K562 (cell line): ENCODE measurements at regions not wholly inside any gene's neighbourhood (a gene's known extent, or its start where the extent isn't known, plus 50 kb on each side); places are given as distances from the start of the nearest gene placed in this dataset.

ENCODE experiments used
- ATAC-seq: fragments of 200-7000 bp; cut with Tn5 transposase; 3 replicates; pipeline ENCODE4 v1.9.1; 2020; ENCODE audit warnings: moderate library complexity
- BruUV-seq: library from RNA; stranded (reverse); fragments of 400-500 nt; replicated peaks from 2 replicates; lab custom pipeline; 2021; lab: Mats Ljungman, UMichigan
- CTCF ChIA-PET: fragments of 300-600 bp; formaldehyde crosslinking; extraction: SDS; loops from one replicate; lab custom pipeline; 2021; ENCODE audit warnings: low intra/inter-chr PET ratio; lab: Yijun Ruan, JAX
- POLR2A ChIA-PET: fragments of 300-600, 350-650 bp; sonication (Branson Sonifier 250); formaldehyde crosslinking; extraction: SDS; loops from one replicate; lab custom pipeline; 2021; ENCODE audit warnings: antibody characterized with exemption, inconsistent platforms; lab: Yijun Ruan, JAX
- DNase-seq, 4 experiments: peaks; one replicate each; pipeline versions ENCODE4 v3.0.0 to v3.0.0-alpha.2; 2011 to 2018; ENCODE audit warnings: low spot score in 3 of 4, mixed read lengths in 3 of 4; ENCODE audit errors: extremely low read depth in 1 of 4
- FAIRE-seq: peaks from 2 replicates; lab custom pipeline; 2011; peaks lifted over from hg19 to GRCh38; lab: Jason Lieb, UNC
- H2AFZ ChIP-seq: 2 replicates; pipeline ENCODE4 v1.6.0; 2011; ENCODE audit warnings: low read depth, low read length, control low read depth, inconsistent platforms
- H3K27ac ChIP-seq: fragments of 200-600 bp; 3 replicates; pipeline ENCODE4 v1.8.0; 2011; ENCODE audit warnings: low read depth, mild to moderate bottlenecking, control low read depth, inconsistent platforms, low read length, moderate library complexity, mixed read lengths; ENCODE audit errors: extremely low read depth
- H3K27me3 ChIP-seq, 2 experiments: fragments of 300-600 bp in 1 of 2; 2 replicates in 1 of 2; 3 replicates in 1 of 2; pipeline versions ENCODE4 v1.6.0 to v1.8.0; 2011; ENCODE audit warnings: inconsistent platforms in 2 of 2, low read length in 2 of 2, mild to moderate bottlenecking in 1 of 2, mixed read lengths in 1 of 2, moderate library complexity in 1 of 2; ENCODE audit not compliant: control insufficient read depth in 2 of 2, insufficient read depth in 2 of 2
- H3K36me3 ChIP-seq: fragments of 300-600 bp; 3 replicates; pipeline ENCODE4 v1.8.0; 2011; ENCODE audit warnings: mild to moderate bottlenecking, low read length, inconsistent platforms; ENCODE audit not compliant: control insufficient read depth, insufficient read depth
- H3K4me1 ChIP-seq, 2 experiments: fragments of 200-600 bp in 1 of 2; replicated peaks in 1 of 2; 2 replicates in 1 of 2; 3 replicates in 1 of 2; pipeline versions ENCODE4 v1.5.1 to v1.8.0; 2011; ENCODE audit warnings: inconsistent platforms in 2 of 2, low read length in 2 of 2, mild to moderate bottlenecking in 1 of 2, mixed read lengths in 1 of 2, moderate library complexity in 1 of 2; ENCODE audit not compliant: control insufficient read depth in 2 of 2, insufficient read depth in 2 of 2
- H3K4me2 ChIP-seq: 2 replicates; pipeline ENCODE4 v1.6.1; 2011; ENCODE audit warnings: low read length, control low read depth, inconsistent platforms, mixed read lengths; ENCODE audit not compliant: insufficient read depth
- H3K4me3 ChIP-seq: fragments of 200-600 bp; sonication (generic), shearing (Covaris generic); 2 replicates; pipeline ENCODE4 v1.5.1; 2016; ENCODE audit warnings: control low read depth, inconsistent platforms
- H3K79me2 ChIP-seq: fragments of 200-600 bp; 3 replicates; pipeline ENCODE4 v1.8.0; 2011; ENCODE audit warnings: low read length, inconsistent platforms; ENCODE audit not compliant: control insufficient read depth, insufficient read depth
- H3K9ac ChIP-seq, 2 experiments: 2 replicates each; pipeline versions ENCODE4 v1.6.0 to v1.6.1; 2011; ENCODE audit warnings: low read depth in 2 of 2, low read length in 2 of 2, control low read depth in 1 of 2, inconsistent platforms in 1 of 2, mild to moderate bottlenecking in 1 of 2, mixed read lengths in 1 of 2; ENCODE audit not compliant: insufficient read depth in 1 of 2
- H3K9me1 ChIP-seq: one replicate; pipeline ENCODE4 v1.6.0; 2011; ENCODE audit warnings: inconsistent platforms, mild to moderate bottlenecking, low read length, moderate library complexity; ENCODE audit not compliant: control insufficient read depth, insufficient read depth
- H3K9me3 ChIP-seq: replicated peaks from 2 replicates; pipeline ENCODE4 v1.5.1; 2011; ENCODE audit warnings: low read depth, low read length, inconsistent platforms; ENCODE audit not compliant: control insufficient read depth, insufficient read depth
- H4K20me1 ChIP-seq: replicated peaks from 2 replicates; pipeline ENCODE4 v1.6.1; 2011; ENCODE audit warnings: low read length, inconsistent platforms, mixed read lengths; ENCODE audit not compliant: control insufficient read depth, insufficient read depth
- DDX20 ChIP-seq: fragments of 450-650 bp; IDR thresholded peaks from 2 replicates; pipeline ENCODE4 v1.6.1; 2016; ENCODE audit warnings: missing genetic modification characterization, low read depth, mild to moderate bottlenecking, missing compliant biosample characterization, moderate library complexity
- DEAF1 ChIP-seq: fragments of 450-650 bp; formaldehyde crosslinking; IDR thresholded peaks from 2 replicates; pipeline ENCODE4 v1.4.0; 2020; ENCODE audit warnings: mild to moderate bottlenecking, moderate library complexity
- KLF1 ChIP-seq: fragments of 450-650 bp; IDR thresholded peaks from 2 replicates; pipeline ENCODE4 v1.6.1; 2016; ENCODE audit warnings: missing genetic modification characterization, missing compliant biosample characterization
- LEF1 ChIP-seq: fragments of 450-650 bp; IDR thresholded peaks from 2 replicates; pipeline ENCODE4 v1.6.1; 2016; ENCODE audit warnings: mild to moderate bottlenecking
- NONO ChIP-seq, 2 experiments: fragments of 200-400 bp in 1 of 2; fragments of 450-650 bp in 1 of 2; formaldehyde crosslinking in 1 of 2; IDR thresholded peaks; 2 replicates each; pipeline ENCODE4 v1.6.1; 2017; ENCODE audit warnings: low read depth in 2 of 2, mild to moderate bottlenecking in 2 of 2, moderate library complexity in 2 of 2, low read length in 1 of 2
- PRMT5 ChIP-seq: sonication (generic); formaldehyde crosslinking; IDR thresholded peaks from 2 replicates; pipeline ENCODE4 v1.5.0; 2020; ENCODE audit warnings: missing genetic modification reagents
- SIN3A ChIP-seq, 2 experiments: fragments of 150-350 bp in 1 of 2; IDR thresholded peaks; 2 replicates each; pipeline ENCODE4 v1.6.1; 2011 to 2016; ENCODE audit warnings: borderline replicate concordance in 2 of 2, low read depth in 2 of 2, low read length in 2 of 2, mild to moderate bottlenecking in 2 of 2, moderate library complexity in 2 of 2; ENCODE audit not compliant: control insufficient read depth in 1 of 2
- TEAD4 ChIP-seq, 2 experiments: sonication (generic) in 1 of 2; formaldehyde crosslinking in 1 of 2; IDR thresholded peaks; 2 replicates each; pipeline versions ENCODE4 v1.6.1 to v1.8.0; 2012 to 2022; ENCODE audit warnings: borderline replicate concordance in 1 of 2, inconsistent platforms in 1 of 2, low read length in 1 of 2, mild to moderate bottlenecking in 1 of 2, missing genetic modification reagents in 1 of 2
- ZC3H4 ChIP-seq: sonication (generic); formaldehyde crosslinking; IDR thresholded peaks from 2 replicates; pipeline ENCODE4 v1.9.0; 2021; ENCODE audit warnings: missing genetic modification reagents, borderline replicate concordance
- ZFPM2 ChIP-seq: fragments of 250-450 bp; sonication (Bioruptor Pico); IDR thresholded peaks from 2 replicates; pipeline ENCODE4 v1.5.1; 2022; ENCODE audit warnings: mild to moderate bottlenecking
- ZKSCAN8 ChIP-seq: fragments of 200-800 bp; sonication (Bioruptor generic); IDR thresholded peaks from 2 replicates; pipeline ENCODE4 v1.6.1; 2016; ENCODE audit warnings: missing genetic modification characterization, missing compliant biosample characterization
- ZSCAN29 ChIP-seq: fragments of 450-650 bp; IDR thresholded peaks from 2 replicates; pipeline ENCODE4 v1.6.1; 2017
- WGBS: fragments of 100-300 bp; shearing (Covaris generic); methylation state at CpG from one replicate; pipeline ENCODE4 v1.1.6; 2016; ENCODE audit warnings: low coverage, mixed read lengths; ENCODE audit not compliant: insufficient coverage; ENCODE audit errors: missing lambda C conversion rate; 5-methylcytosine and 5-hydroxymethylcytosine counted together
- in situ Hi-C: fragments of 300-500 bp; cut with MboI; formaldehyde crosslinking; loops from 4 replicates; pipeline ENCODE4 v1.15.0; 2018; ENCODE audit warnings: inconsistent platforms, mixed read lengths
- intact Hi-C: fragments of 100-400 bp; cut with micrococcal nuclease; formaldehyde crosslinking; loops from 2 replicates; pipeline ENCODE4 v1.14.2; 2022
- TF ChIP-seq, protein P1 (sequence below): sonication (generic); formaldehyde crosslinking; IDR thresholded peaks from 2 replicates; pipeline ENCODE4 v1.8.0; 2022; ENCODE audit warnings: mild to moderate bottlenecking, missing genetic modification reagents
- TF ChIP-seq, protein P2 (sequence below): fragments of 450-650 bp; conservative IDR thresholded peaks from 2 replicates; pipeline ENCODE4 v1.6.1; 2016; ENCODE audit warnings: missing genetic modification characterization, low read depth, mild to moderate bottlenecking, missing compliant biosample characterization, moderate library complexity
- TF ChIP-seq, protein P3 (sequence below): fragments of 250-450 bp; sonication (Bioruptor Pico); IDR thresholded peaks from 2 replicates; pipeline ENCODE4 v1.8.0; 2021; ENCODE audit warnings: moderate library complexity, mild to moderate bottlenecking, inconsistent platforms

DNA sequence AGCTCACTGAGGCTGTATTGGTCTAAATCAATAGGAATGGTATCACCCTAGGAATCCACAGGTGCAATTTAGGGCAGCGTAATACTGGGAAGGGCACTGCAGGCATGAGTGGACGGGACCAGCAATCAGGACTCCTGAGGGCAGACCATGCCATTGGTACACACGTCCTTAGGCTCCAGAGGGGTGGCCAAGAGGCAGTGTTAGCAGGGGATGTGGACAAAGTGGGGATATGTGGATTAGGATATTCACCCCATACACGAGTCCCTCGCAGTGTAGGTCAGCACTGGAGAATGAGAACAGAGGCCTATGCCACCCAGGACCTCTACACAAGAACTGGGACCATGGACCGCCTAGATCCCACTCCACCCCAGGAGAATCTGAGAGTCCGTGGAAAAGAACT is 389.8 kb downstream of the BCL11A start (continued):
- TF ChIP-seq TEAD4 (IDR thresholded peaks at IDR 0.05; ENCODE audit: low read length) (no peak), TEAD4 (CRISPR knock-in tag; IDR thresholded peaks at IDR 0.05; ENCODE audit: borderline replicate concordance) (no peak)

DNA sequence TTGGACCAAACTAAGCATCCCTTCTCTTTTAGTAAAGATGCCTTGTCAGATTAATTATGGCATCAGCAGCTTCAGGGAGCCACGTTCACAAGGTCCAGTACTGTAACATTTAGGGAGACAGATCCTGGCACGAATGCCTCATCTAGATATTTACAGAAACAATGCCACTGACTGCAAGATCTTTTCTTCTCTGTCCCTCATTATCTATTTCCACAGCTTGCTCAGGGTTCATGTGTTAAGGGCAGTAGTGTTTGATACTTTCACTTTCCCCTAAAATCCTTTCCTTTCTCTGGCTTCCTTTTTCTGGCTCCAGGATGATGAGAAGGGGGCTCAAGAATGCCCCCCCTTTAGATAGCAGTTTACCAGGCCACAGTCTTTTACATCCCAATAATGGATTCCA is 393.9 kb downstream of the BCL11A start:
- intact Hi-C loops, result loop anchor here (10.0 kb wide), 1 partner anchor 1585 kb away; no protein-coding TSS in a partner anchor
- peaks cover 0 to 4% of the 10 kb centered on the region in 2 experiments; a peak in 1 of 5 replicates for H3K27me3 ChIP-seq
- H3K36me3 ChIP-seq, result no peaks in the 10 kb centered on the region
- no peak overlapping the region for H2AFZ ChIP-seq
- no peak overlapping the region for H3K27ac ChIP-seq
- H3K4me1 ChIP-seq, result no peaks in the 10 kb centered on the region
- H3K79me2 ChIP-seq, result no peaks in the 10 kb centered on the region
- no peak for FAIRE-seq
- no peaks in the 10 kb centered on the region for H3K9me3 ChIP-seq
- TF ChIP-seq ZSCAN29 (no peak), PRMT5 (no peak), DEAF1 (no peak), KLF1 (tag) (no peak), ZKSCAN8 (no peak), LEF1 (no peak), ZFPM2 (CRISPR knock-in tag) (no peak), SIN3A (IDR thresholded peaks at IDR 0.05; ENCODE audit: borderline replicate concordance in 2 of 2, control insufficient read depth in 1 of 2, low read depth in 2 of 2, low read length in 2 of 2) (no peak), NONO (IDR thresholded peaks at IDR 0.05; ENCODE audit: low read depth in 2 of 2, low read length in 1 of 2) (no peak), ZC3H4 (CRISPR knock-in tag) (no peak), DDX20 (tag) (no peak)
- TF ChIP-seq, protein P1, sequence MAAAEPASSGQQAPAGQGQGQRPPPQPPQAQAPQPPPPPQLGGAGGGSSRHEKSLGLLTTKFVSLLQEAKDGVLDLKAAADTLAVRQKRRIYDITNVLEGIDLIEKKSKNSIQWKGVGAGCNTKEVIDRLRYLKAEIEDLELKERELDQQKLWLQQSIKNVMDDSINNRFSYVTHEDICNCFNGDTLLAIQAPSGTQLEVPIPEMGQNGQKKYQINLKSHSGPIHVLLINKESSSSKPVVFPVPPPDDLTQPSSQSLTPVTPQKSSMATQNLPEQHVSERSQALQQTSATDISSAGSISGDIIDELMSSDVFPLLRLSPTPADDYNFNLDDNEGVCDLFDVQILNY (CRISPR knock-in tag), result no peak
- TF ChIP-seq, protein P2, sequence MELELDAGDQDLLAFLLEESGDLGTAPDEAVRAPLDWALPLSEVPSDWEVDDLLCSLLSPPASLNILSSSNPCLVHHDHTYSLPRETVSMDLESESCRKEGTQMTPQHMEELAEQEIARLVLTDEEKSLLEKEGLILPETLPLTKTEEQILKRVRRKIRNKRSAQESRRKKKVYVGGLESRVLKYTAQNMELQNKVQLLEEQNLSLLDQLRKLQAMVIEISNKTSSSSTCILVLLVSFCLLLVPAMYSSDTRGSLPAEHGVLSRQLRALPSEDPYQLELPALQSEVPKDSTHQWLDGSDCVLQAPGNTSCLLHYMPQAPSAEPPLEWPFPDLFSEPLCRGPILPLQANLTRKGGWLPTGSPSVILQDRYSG (tag), result no peak
- TF ChIP-seq, protein P3, sequence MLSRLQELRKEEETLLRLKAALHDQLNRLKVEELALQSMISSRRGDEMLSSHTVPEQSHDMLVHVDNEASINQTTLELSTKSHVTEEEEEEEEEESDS, result no peak
- TF ChIP-seq, all 486 proteins: peak for 0
- Histone ChIP-seq H3K9me1 (no peaks in the 10 kb centered on the region), H3K4me2 (no peak overlapping the region), H4K20me1 (no peaks in the 10 kb centered on the region), H3K4me3 (no peak overlapping the region), H3K9ac (no peak overlapping the region)
- POLR2A ChIA-PET, result no interaction called here
- BruUV-seq, result no TSS peak
- CTCF ChIA-PET, result no interaction called here
- 3% methylated on average over 2 of the region's 2 CpGs for WGBS
- ATAC-seq (no peak), DNase-seq (no peak)
- in situ Hi-C loops, result no loop called here
